GM12878 (cell line): ENCODE measurements at regions not wholly inside any gene's neighbourhood (a gene's known extent, or its start where the extent isn't known, plus 50 kb on each side); places are given as distances from the start of the nearest gene placed in this dataset.

Source experiments
- ATAC-seq: fragments of 200-7000 bp; cut with Tn5 transposase; 3 replicates; pipeline ENCODE4 v1.9.1; 2020; ENCODE audit warnings: mild to moderate bottlenecking, moderate library complexity
- BruUV-seq: library from RNA; stranded (reverse); fragments of 400-500 nt; replicated peaks from 2 replicates; lab custom pipeline; 2021; lab: Mats Ljungman, UMichigan
- CTCF ChIA-PET: fragments of 300-600 bp; sonication (Branson Sonifier 250); formaldehyde crosslinking; extraction: SDS; loops from one replicate; lab custom pipeline; 2021; ENCODE audit warnings: inconsistent platforms; lab: Yijun Ruan, JAX
- POLR2A ChIA-PET: fragments of 350-600 bp; formaldehyde crosslinking; extraction: SDS; loops from one replicate; lab custom pipeline; 2021; ENCODE audit warnings: inconsistent platforms; lab: Charles Lee
- RAD21 ChIA-PET: fragments of 300-600 bp; sonication (Branson Sonifier 250); formaldehyde crosslinking; loops from one replicate; lab custom pipeline; 2023; ENCODE audit warnings: antibody characterized with exemption; ENCODE audit not compliant: unreplicated experiment; lab: Charles Lee
- SMC1A ChIA-PET: fragments of 300-600 bp; sonication (Branson Sonifier 250); formaldehyde crosslinking; loops from one replicate; lab custom pipeline; 2023; ENCODE audit not compliant: unreplicated experiment, uncharacterized antibody; lab: Charles Lee
- DNase-seq: peaks from one replicate; pipeline ENCODE4 v3.0.0-alpha.2; 2011; ENCODE audit warnings: low read depth, low spot score
- FAIRE-seq: peaks from 3 replicates; lab custom pipeline; 2011; peaks lifted over from hg19 to GRCh38; lab: Jason Lieb, UNC
- H2AFZ ChIP-seq: 2 replicates; pipeline ENCODE4 v1.6.0; 2011; ENCODE audit warnings: low read depth, low read length, control low read depth; ENCODE audit not compliant: control insufficient read depth
- H3K27ac ChIP-seq: 2 replicates; pipeline ENCODE4 v1.5.1; 2011; ENCODE audit warnings: control low read depth; ENCODE audit not compliant: control insufficient read depth, insufficient read depth
- H3K27me3 ChIP-seq, 2 experiments: replicated peaks in 1 of 2; 2 replicates each; pipeline versions ENCODE4 v1.6.0 to v1.6.1; 2011; ENCODE audit warnings: low read length in 1 of 2; ENCODE audit not compliant: control insufficient read depth in 2 of 2, insufficient read depth in 2 of 2
- H3K36me3 ChIP-seq, 2 experiments: 2 replicates each; pipeline ENCODE4 v1.5.1; 2011; ENCODE audit warnings: low read length in 1 of 2; ENCODE audit not compliant: control insufficient read depth in 2 of 2, insufficient read depth in 2 of 2
- H3K4me1 ChIP-seq: 2 replicates; pipeline ENCODE4 v1.6.1; 2011; ENCODE audit warnings: mild to moderate bottlenecking, low read length, moderate library complexity, mixed read lengths; ENCODE audit not compliant: control insufficient read depth, insufficient read depth
- H3K4me2 ChIP-seq: 2 replicates; pipeline ENCODE4 v1.6.0; 2011; ENCODE audit warnings: control low read depth; ENCODE audit not compliant: control insufficient read depth, insufficient read depth
- H3K4me3 ChIP-seq: fragments of 200-600 bp; sonication (generic); 2 replicates; pipeline ENCODE4 v1.5.1; 2016
- H3K79me2 ChIP-seq: 2 replicates; pipeline ENCODE4 v1.6.0; 2011; ENCODE audit warnings: low read length; ENCODE audit not compliant: control insufficient read depth, insufficient read depth
- H3K9ac ChIP-seq: 2 replicates; pipeline ENCODE4 v1.8.0; 2011; ENCODE audit warnings: low read length, control low read depth, mixed read lengths; ENCODE audit not compliant: control insufficient read depth, insufficient read depth
- H3K9me3 ChIP-seq: replicated peaks from 3 replicates; pipeline ENCODE4 v1.5.1; 2011; ENCODE audit warnings: mild to moderate bottlenecking, low read length; ENCODE audit not compliant: control insufficient read depth, insufficient read depth
- H4K20me1 ChIP-seq: 2 replicates; pipeline ENCODE4 v1.6.0; 2011; ENCODE audit not compliant: control insufficient read depth, insufficient read depth
- BCL11A ChIP-seq: IDR thresholded peaks from 2 replicates; pipeline ENCODE4 v1.6.1; 2011; ENCODE audit warnings: low read depth, low read length
- E4F1 ChIP-seq: fragments of 450-650 bp; IDR thresholded peaks from 2 replicates; pipeline ENCODE4 v1.6.1; 2018; ENCODE audit warnings: borderline replicate concordance, mild to moderate bottlenecking; ENCODE audit not compliant: partially characterized antibody
- EZH2 ChIP-seq: IDR thresholded peaks from 2 replicates; pipeline ENCODE4 v1.6.1; 2012; ENCODE audit warnings: low read depth, mild to moderate bottlenecking, control low read depth, inconsistent platforms, low read length, borderline replicate concordance; ENCODE audit not compliant: control insufficient read depth
- GABPA ChIP-seq: IDR thresholded peaks from 2 replicates; pipeline ENCODE4 v1.6.1; 2014; ENCODE audit warnings: antibody characterized with exemption, low read depth, mild to moderate bottlenecking, inconsistent platforms
- POLR2A ChIP-seq: IDR thresholded peaks from 2 replicates; pipeline ENCODE4 v1.6.1; 2011; ENCODE audit warnings: low read depth, mild to moderate bottlenecking, low read length
- RBBP5 ChIP-seq: fragments of 200-600 bp; sonication (generic); conservative IDR thresholded peaks from 2 replicates; pipeline ENCODE4 v1.6.1; 2016
- YBX1 ChIP-seq: fragments of 450-650 bp; IDR thresholded peaks from 2 replicates; pipeline ENCODE4 v1.6.1; 2016; ENCODE audit warnings: antibody characterized with exemption
- ZBTB40 ChIP-seq: fragments of 450-650 bp; IDR thresholded peaks from 2 replicates; pipeline ENCODE4 v1.6.1; 2016; ENCODE audit warnings: mild to moderate bottlenecking, moderate library complexity, borderline replicate concordance
- ZNF622 ChIP-seq: fragments of 450-650 bp; IDR thresholded peaks from 2 replicates; pipeline ENCODE4 v1.6.1; 2017; ENCODE audit warnings: mild to moderate bottlenecking, inconsistent platforms
- WGBS: methylation state at CpG from one replicate; pipeline ENCODE4 v1.1.6; 2016; ENCODE audit warnings: low lambda C conversion rate; ENCODE audit not compliant: insufficient replicate concordance, insufficient coverage; ENCODE audit errors: missing lambda C conversion rate; 5-methylcytosine and 5-hydroxymethylcytosine counted together
- in situ Hi-C: fragments of 300-500 bp; cut with MboI; formaldehyde crosslinking; loops from 9 replicates; pipeline ENCODE4 v1.14.3; 2018; ENCODE audit warnings: mixed read lengths
- intact Hi-C: fragments of 100-400 bp; cut with micrococcal nuclease; formaldehyde crosslinking; loops from one replicate; pipeline ENCODE4 v1.14.2; 2022; ENCODE audit not compliant: unreplicated experiment

- no peaks in the 10 kb centered on the region for H3K9me3 ChIP-seq
- H3K9ac ChIP-seq, result no peak overlapping the region
- ChIA-PET POLR2A (no interaction called here), CTCF (interaction anchor here (0.6 kb wide), 1 partner anchor 288 kb away, joined by 3 read pairs; no protein-coding TSS in a partner anchor), SMC1A (no interaction called here), RAD21 (no interaction called here)
- H3K4me1 ChIP-seq, result no peaks in the 10 kb centered on the region
- no peak for FAIRE-seq
- WGBS, result 8% methylated on average over 6 of the region's 6 CpGs
- H2AFZ ChIP-seq, result no peak overlapping the region
- BruUV-seq, result no TSS peak
- DNase-seq, result no peak
- no peaks in the 10 kb centered on the region for H4K20me1 ChIP-seq
- intact Hi-C loops, result no loop called here
- H3K27ac ChIP-seq, result no peak overlapping the region
- no peak overlapping the region for H3K4me3 ChIP-seq
- ATAC-seq, result no peak
- TF ChIP-seq EZH2 (no peak), E4F1 (no peak), RBBP5 (no peak), ZBTB40 (no peak), POLR2A (no peak), GABPA (no peak), BCL11A (no peak), YBX1 (no peak), ZNF622 (no peak)
- no peaks in the 10 kb centered on the region for H3K79me2 ChIP-seq
- H3K27me3 ChIP-seq, result no peaks in the 10 kb centered on the region
- in situ Hi-C loops, result no loop called here
- H3K36me3 ChIP-seq, result no peaks in the 10 kb centered on the region
- no peak overlapping the region for H3K4me2 ChIP-seq
Observed at GRCh38 chr11:91790346-91791170, 434.1 kb upstream of the FAT3 start.
